Lower leg skin (tissue), 3 donors: ENCODE measurements at regions not wholly inside any gene's neighbourhood (a gene's known extent, or its start where the extent isn't known, plus 50 kb on each side); places are given as distances from the start of the nearest gene placed in this dataset.

Experiments used
- POLR2A ChIP-seq, 2 donors: fragments of 450-650 bp; IDR thresholded peaks; one replicate each; pipeline ENCODE4 v1.6.1; 2016 to 2017; ENCODE audit warnings: antibody characterized with exemption in 2 of 2, mild to moderate bottlenecking in 1 of 2, moderate library complexity in 1 of 2
- TF ChIP-seq, protein P1 (sequence below), 3 donors: fragments of 450-650 bp; IDR thresholded peaks; one replicate each; pipeline ENCODE4 v1.5.1; 2016; ENCODE audit warnings: antibody characterized with exemption in 3 of 3, mild to moderate bottlenecking in 3 of 3, moderate library complexity in 2 of 3

- TF ChIP-seq, protein P1, sequence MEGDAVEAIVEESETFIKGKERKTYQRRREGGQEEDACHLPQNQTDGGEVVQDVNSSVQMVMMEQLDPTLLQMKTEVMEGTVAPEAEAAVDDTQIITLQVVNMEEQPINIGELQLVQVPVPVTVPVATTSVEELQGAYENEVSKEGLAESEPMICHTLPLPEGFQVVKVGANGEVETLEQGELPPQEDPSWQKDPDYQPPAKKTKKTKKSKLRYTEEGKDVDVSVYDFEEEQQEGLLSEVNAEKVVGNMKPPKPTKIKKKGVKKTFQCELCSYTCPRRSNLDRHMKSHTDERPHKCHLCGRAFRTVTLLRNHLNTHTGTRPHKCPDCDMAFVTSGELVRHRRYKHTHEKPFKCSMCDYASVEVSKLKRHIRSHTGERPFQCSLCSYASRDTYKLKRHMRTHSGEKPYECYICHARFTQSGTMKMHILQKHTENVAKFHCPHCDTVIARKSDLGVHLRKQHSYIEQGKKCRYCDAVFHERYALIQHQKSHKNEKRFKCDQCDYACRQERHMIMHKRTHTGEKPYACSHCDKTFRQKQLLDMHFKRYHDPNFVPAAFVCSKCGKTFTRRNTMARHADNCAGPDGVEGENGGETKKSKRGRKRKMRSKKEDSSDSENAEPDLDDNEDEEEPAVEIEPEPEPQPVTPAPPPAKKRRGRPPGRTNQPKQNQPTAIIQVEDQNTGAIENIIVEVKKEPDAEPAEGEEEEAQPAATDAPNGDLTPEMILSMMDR (IDR thresholded peaks at IDR 0.05), result no peak
- TF ChIP-seq POLR2A (IDR thresholded peaks at IDR 0.05), result no peak
Observed at GRCh38 chr6:156657296-156657695, 119.9 kb upstream of the ARID1B start.
